ENCODE measurements at regions not wholly inside any gene's neighbourhood (a gene's known extent, or its start where the extent isn't known, plus 50 kb on each side); places are given as distances from the start of the nearest gene placed in this dataset.
"Not testable (repeated sequence)": the region's sequence is repeated elsewhere in the genome, so short reads cannot be mapped to it uniquely, and the experiment has no call there.

DNA sequence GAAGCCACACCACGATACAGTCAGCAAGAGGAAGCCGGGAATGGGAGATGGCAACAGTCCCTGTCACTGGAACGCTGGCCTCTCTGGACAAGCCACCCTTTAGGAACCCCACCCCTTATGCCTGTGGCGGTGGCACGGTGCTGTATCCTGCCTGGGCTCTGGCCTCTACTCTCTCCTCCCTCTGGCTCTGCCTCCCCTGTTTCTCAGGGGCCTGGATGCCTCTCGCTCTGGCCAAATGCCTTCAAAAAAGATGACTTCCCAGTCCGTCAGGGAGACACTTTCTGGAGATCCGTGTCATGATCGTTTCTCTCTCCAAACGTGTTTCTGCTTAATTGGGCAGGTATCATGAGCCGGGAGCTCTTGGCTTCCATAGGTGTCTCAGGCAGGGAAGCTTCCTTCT, 99.1 kb upstream of the FOXD4L5 start:
- in situ Hi-C loops (cut with MboI; ENCODE audit: low pct_unique_long_range_greater_than_20kb, low sequenced_read_pairs); DNase-seq: not testable (repeated sequence)

DNA sequence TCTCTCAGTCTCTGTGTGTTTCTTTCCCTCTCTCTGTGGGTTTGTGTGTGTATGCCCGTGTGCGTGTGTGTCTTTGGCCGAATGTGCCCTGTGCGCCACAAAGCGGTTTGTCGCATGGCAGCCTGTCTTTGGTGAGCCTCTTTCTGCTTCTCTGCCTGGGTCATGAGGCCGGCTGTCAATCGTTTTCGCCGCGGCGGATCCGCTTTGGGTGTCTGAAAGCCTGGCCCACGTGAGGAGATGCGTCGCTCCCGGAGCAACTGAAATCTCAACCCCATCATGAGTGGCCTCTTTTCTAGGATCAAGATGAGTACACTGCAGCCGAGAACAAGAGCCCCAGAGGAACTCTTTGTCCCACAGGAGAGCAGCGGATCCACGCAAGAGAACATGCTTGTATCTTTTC, 98.6 kb upstream of the FOXD4L5 start:
- DNase-seq; in situ Hi-C loops (cut with MboI; ENCODE audit: low pct_unique_long_range_greater_than_20kb, low sequenced_read_pairs): not testable (repeated sequence)

DNA sequence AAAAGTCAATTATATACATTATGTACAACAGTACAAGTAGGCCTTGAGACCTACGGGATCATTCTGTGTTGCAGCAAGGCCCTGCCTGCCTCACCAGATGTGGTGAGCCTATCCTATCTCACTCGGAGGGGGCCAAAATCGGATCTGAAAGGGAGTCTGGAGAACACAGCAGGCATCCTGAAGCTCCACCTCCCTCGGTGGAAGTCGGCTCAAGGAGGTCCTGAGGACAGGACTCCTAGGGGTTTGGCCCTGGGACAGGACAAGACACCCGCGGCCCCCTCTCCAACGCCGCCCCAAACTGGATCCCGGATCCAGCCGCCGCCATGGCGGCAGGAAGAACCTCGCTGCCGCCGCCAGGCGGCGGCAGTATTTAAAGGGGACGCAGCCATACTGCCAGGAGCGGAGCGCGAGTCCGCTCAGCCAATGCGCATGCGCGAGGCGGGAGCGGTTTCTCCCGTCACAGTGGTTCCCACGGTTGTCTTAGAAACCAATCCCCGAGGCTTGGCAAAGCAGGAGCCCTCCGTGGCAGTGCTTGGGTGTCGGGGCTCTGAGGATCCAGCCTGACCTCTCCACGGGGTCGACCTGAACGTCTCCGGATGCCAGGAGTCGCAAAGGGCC, 97.8 kb upstream of the FOXD4L5 start:
- DNase-seq; in situ Hi-C loops (cut with MboI; ENCODE audit: low pct_unique_long_range_greater_than_20kb, low sequenced_read_pairs): not testable (repeated sequence)
